Epithelial cell of proximal tubule (primary cell): ENCODE measurements at regions not wholly inside any gene's neighbourhood (a gene's known extent, or its start where the extent isn't known, plus 50 kb on each side); places are given as distances from the start of the nearest gene placed in this dataset.

ENCODE experiments used
- DNase-seq: peaks from one replicate; pipeline ENCODE4 v3.0.0-alpha.2; 2011; ENCODE audit warnings: low read depth
- H3K4me3 ChIP-seq: 2 replicates; pipeline ENCODE4 v1.5.1; 2011; ENCODE audit warnings: low read depth, mild to moderate bottlenecking, low read length
- CTCF ChIP-seq: conservative IDR thresholded peaks from 2 replicates; pipeline ENCODE4 v1.5.1; 2012; ENCODE audit warnings: low read depth, mild to moderate bottlenecking, low read length

- no peak overlapping the region for H3K4me3 ChIP-seq
- peak; percentile 22 for TF ChIP-seq CTCF
- DNase-seq = no peak
Observed at GRCh38 chr4:161256716-161257115, 907.1 kb downstream of the FSTL5 start.

- no peak for TF ChIP-seq CTCF
- H3K4me3 ChIP-seq = no peak overlapping the region
- no peak for DNase-seq
Observed at GRCh38 chr4:161256172-161256571, 907.6 kb downstream of the FSTL5 start.

GRCh38 chr4:161254375-161254774, 909.4 kb downstream of the FSTL5 start:
- TF ChIP-seq CTCF = no peak
- DNase-seq = no peak
- no peak overlapping the region for H3K4me3 ChIP-seq

GRCh38 chr4:161252520-161253141, 911.2 kb downstream of the FSTL5 start:
- H3K4me3 ChIP-seq = no peak overlapping the region
- no peak for DNase-seq
- TF ChIP-seq CTCF = peak; percentile 80

GRCh38 chr4:161249779-161250440, 913.9 kb downstream of the FSTL5 start:
- DNase-seq = no peak
- TF ChIP-seq CTCF = no peak
- H3K4me3 ChIP-seq = no peak overlapping the region

- no peak for DNase-seq
- TF ChIP-seq CTCF = no peak
- H3K4me3 ChIP-seq = no peak overlapping the region
Observed at GRCh38 chr4:161248880-161249279, 914.9 kb downstream of the FSTL5 start.

GRCh38 chr4:161247831-161248230, 916.0 kb downstream of the FSTL5 start:
- TF ChIP-seq CTCF = no peak
- no peak overlapping the region for H3K4me3 ChIP-seq
- no peak for DNase-seq
